Activated naive CD4-positive, alpha-beta T cell treated with anti-CD3 and anti-CD28 coated beads, Interleukin-2, amount 50 U/mL, for 72 hours (primary cell): ENCODE measurements at regions not wholly inside any gene's neighbourhood (a gene's known extent, or its start where the extent isn't known, plus 50 kb on each side); places are given as distances from the start of the nearest gene placed in this dataset.
"Not testable (repeated sequence)": the region's sequence is repeated elsewhere in the genome, so short reads cannot be mapped to it uniquely, and the experiment has no call there.

Source experiments
- ATAC-seq, 2 donors: fragments of 150-1000 bp; cut with Tn5 transposase; 2 replicates each; pipeline ENCODE4 v1.10.0; 2021; ENCODE audit warnings: mild to moderate bottlenecking in 2 of 2, moderate library complexity in 2 of 2
- DNase-seq, 2 donors: peaks; one replicate each; pipeline ENCODE4 v3.0.0; 2021 to 2022; ENCODE audit warnings: low spot score in 2 of 2
- H3K27ac Mint-ChIP-seq, 2 donors: one replicate each; pipeline ENCODE4 v1.8.0; 2022; ENCODE audit warnings: mild to moderate bottlenecking in 2 of 2, mixed read lengths in 2 of 2
- H3K36me3 Mint-ChIP-seq, 2 donors: one replicate each; pipeline ENCODE4 v1.8.0; 2022; ENCODE audit warnings: mixed read lengths in 2 of 2
- H3K9me3 Mint-ChIP-seq, 2 donors: one replicate each; pipeline ENCODE4 v1.8.0; 2022; ENCODE audit warnings: mixed read lengths in 2 of 2

GRCh38 chr12:60630796-60631195 lies 1035.0 kb downstream of the SLC16A7 start:
- no peak overlapping the region for H3K27ac Mint-ChIP-seq
- ATAC-seq (no peak), DNase-seq (no peak)
- peaks cover 0 to 2% of the 10 kb centered on the region in 2 donors for H3K9me3 Mint-ChIP-seq
- no peaks in the 10 kb centered on the region for H3K36me3 Mint-ChIP-seq

- ATAC-seq (no peak), DNase-seq (no peak)
- no peaks in the 10 kb centered on the region for H3K36me3 Mint-ChIP-seq
- peaks cover 16 to 20% of the 10 kb centered on the region in 2 donors for H3K9me3 Mint-ChIP-seq
- no peak overlapping the region for H3K27ac Mint-ChIP-seq
Observed at GRCh38 chr12:60644076-60644475, 1048.2 kb downstream of the SLC16A7 start.

- no peak for DNase-seq
- no peak overlapping the region for H3K27ac Mint-ChIP-seq
- peaks cover 0 to 5% of the 10 kb centered on the region in 2 donors for H3K36me3 Mint-ChIP-seq
- peaks cover 5 to 23% of the 10 kb centered on the region in 2 donors for H3K9me3 Mint-ChIP-seq
- no peak for ATAC-seq
Observed at GRCh38 chr12:60666895-60667294, 1071.1 kb downstream of the SLC16A7 start.

GRCh38 chr12:60672949-60673348 lies 1077.1 kb downstream of the SLC16A7 start:
- Mint-ChIP-seq H3K9me3 (peaks cover 10 to 25% of the 10 kb centered on the region in 2 donors), H3K27ac (no peak overlapping the region), H3K36me3 (peaks cover 0 to 7% of the 10 kb centered on the region in 2 donors)
- no peak for DNase-seq
- ATAC-seq, result no peak

GRCh38 chr12:60684988-60685655 lies 1089.3 kb downstream of the SLC16A7 start:
- Mint-ChIP-seq H3K9me3 (peaks cover 8 to 19% of the 10 kb centered on the region in 2 donors), H3K27ac (no peak overlapping the region), H3K36me3 (no peaks in the 10 kb centered on the region)
- DNase-seq, result no peak
- no peak for ATAC-seq

GRCh38 chr12:60689137-60689536 lies 1093.3 kb downstream of the SLC16A7 start:
- Mint-ChIP-seq H3K9me3 (peaks cover 11 to 14% of the 10 kb centered on the region in 2 donors), H3K36me3 (no peaks in the 10 kb centered on the region), H3K27ac (no peak overlapping the region)
- DNase-seq (no peak), ATAC-seq (no peak)

- DNase-seq, result no peak
- Mint-ChIP-seq H3K9me3 (peaks cover 7 to 11% of the 10 kb centered on the region in 2 donors), H3K27ac (no peak overlapping the region), H3K36me3 (no peaks in the 10 kb centered on the region)
- ATAC-seq, result no peak
Observed at GRCh38 chr12:60693019-60693626, 1097.3 kb downstream of the SLC16A7 start.

- H3K27ac Mint-ChIP-seq, result no peak overlapping the region
- ATAC-seq (no peak), DNase-seq (no peak)
- H3K36me3 Mint-ChIP-seq, result no peaks in the 10 kb centered on the region
- peaks cover 4% of the 10 kb centered on the region in 2 donors for H3K9me3 Mint-ChIP-seq
Observed at GRCh38 chr12:60704171-60704914, 1108.5 kb downstream of the SLC16A7 start.

GRCh38 chr12:60710246-60710645 lies 1114.4 kb downstream of the SLC16A7 start:
- DNase-seq, result no peak
- ATAC-seq, result no peak
- H3K27ac Mint-ChIP-seq, result no peak overlapping the region
- no peaks in the 10 kb centered on the region for H3K36me3 Mint-ChIP-seq
- peaks cover 17% of the 10 kb centered on the region in 2 donors for H3K9me3 Mint-ChIP-seq

GRCh38 chr12:60714141-60714900 lies 1118.5 kb downstream of the SLC16A7 start:
- no peak for ATAC-seq
- H3K36me3 Mint-ChIP-seq, result no peaks in the 10 kb centered on the region
- no peak for DNase-seq
- H3K27ac Mint-ChIP-seq, result no peak overlapping the region
- peaks cover 20 to 23% of the 10 kb centered on the region in 2 donors for H3K9me3 Mint-ChIP-seq

GRCh38 chr12:60724475-60724874 lies 1128.6 kb downstream of the SLC16A7 start:
- no peak for DNase-seq
- ATAC-seq, result no peak
- Mint-ChIP-seq H3K9me3 (peaks cover 0 to 3% of the 10 kb centered on the region in 2 donors), H3K36me3 (no peaks in the 10 kb centered on the region), H3K27ac (no peak overlapping the region)

GRCh38 chr12:60724984-60725383 lies 1129.2 kb downstream of the SLC16A7 start:
- no peak overlapping the region for H3K27ac Mint-ChIP-seq
- H3K9me3 Mint-ChIP-seq, result peaks cover 0 to 3% of the 10 kb centered on the region in 2 donors
- H3K36me3 Mint-ChIP-seq, result no peaks in the 10 kb centered on the region
- DNase-seq, result no peak
- no peak for ATAC-seq

- DNase-seq (no peak), ATAC-seq (no peak)
- Mint-ChIP-seq H3K9me3 (peaks cover 14 to 31% of the 10 kb centered on the region in 2 donors), H3K27ac (no peak overlapping the region), H3K36me3 (peaks cover 0 to 5% of the 10 kb centered on the region in 2 donors)
Observed at GRCh38 chr12:60752589-60752988, 1156.8 kb downstream of the SLC16A7 start.

GRCh38 chr12:60758224-60758623 lies 1162.4 kb downstream of the SLC16A7 start:
- H3K36me3 Mint-ChIP-seq, result no peaks in the 10 kb centered on the region
- peaks cover 0 to 3% of the 10 kb centered on the region in 2 donors for H3K9me3 Mint-ChIP-seq
- no peak overlapping the region for H3K27ac Mint-ChIP-seq
- DNase-seq, result no peak
- ATAC-seq, result no peak

GRCh38 chr12:60760965-60761364 lies 1165.1 kb downstream of the SLC16A7 start:
- ATAC-seq, result no peak
- H3K36me3 Mint-ChIP-seq, result no peaks in the 10 kb centered on the region

GRCh38 chr12:60801166-60801565 lies 1205.3 kb downstream of the SLC16A7 start:
- ATAC-seq, H3K27ac Mint-ChIP-seq, DNase-seq, H3K36me3 Mint-ChIP-seq: not testable (repeated sequence)
- H3K9me3 Mint-ChIP-seq, result peaks cover 10 to 19% of the 10 kb centered on the region in 2 donors

More at GRCh38 chr12:60760965-60761364, 1165.1 kb downstream of the SLC16A7 start:
- peaks cover 0 to 6% of the 10 kb centered on the region in 2 donors for H3K9me3 Mint-ChIP-seq
- DNase-seq, result no peak
- H3K27ac Mint-ChIP-seq, result no peak overlapping the region

- no peak for DNase-seq
- H3K9me3 Mint-ChIP-seq, result peaks cover 6 to 16% of the 10 kb centered on the region in 2 donors
- ATAC-seq, result no peak
- H3K27ac Mint-ChIP-seq, result no peak overlapping the region
- no peaks in the 10 kb centered on the region for H3K36me3 Mint-ChIP-seq
Observed at GRCh38 chr12:60803147-60803546, 1207.3 kb downstream of the SLC16A7 start.
